Sciatic nerve (tissue), 2 donors: ENCODE measurements at regions not wholly inside any gene's neighbourhood (a gene's known extent, or its start where the extent isn't known, plus 50 kb on each side); places are given as distances from the start of the nearest gene placed in this dataset.
"Not testable (repeated sequence)": the region's sequence is repeated elsewhere in the genome, so short reads cannot be mapped to it uniquely, and the experiment has no call there.

Experiments used
- ATAC-seq: fragments of 200-7000 bp; cut with Tn5 transposase; one replicate; pipeline ENCODE4 v1.9.1; 2020; ENCODE audit warnings: mild to moderate bottlenecking, moderate library complexity
- DNase-seq: peaks from one replicate; pipeline ENCODE4 v3.0.0-alpha.2; 2020; ENCODE audit warnings: low spot score
- intact Hi-C: fragments of 100-400 bp; cut with DNase I; formaldehyde crosslinking; loops from one replicate; pipeline ENCODE4 v1.14.2; 2022
- donor health status: DM: no; HTN: no; CAD: no.
- donor health status: DM: no; HTN: no; CAD: no.

DNA sequence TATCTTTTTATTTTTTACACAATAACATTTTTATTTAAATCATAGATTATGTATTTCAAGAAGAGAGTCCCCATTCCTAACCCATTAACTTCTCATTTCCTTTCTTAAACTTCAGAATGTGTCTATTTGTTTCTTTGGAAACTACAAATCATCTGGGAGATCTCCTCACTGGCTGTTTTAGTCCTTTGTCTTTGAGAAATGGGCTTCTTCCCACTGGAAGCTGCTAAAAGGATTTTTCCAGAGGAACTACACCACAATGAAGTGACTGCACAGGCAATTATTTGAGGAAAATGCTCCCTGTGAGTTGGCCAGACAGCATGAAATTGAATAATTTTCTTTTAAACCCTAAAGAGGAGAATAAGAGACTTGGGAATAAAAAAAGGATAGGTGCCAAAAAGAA is 119.1 kb downstream of the TENT5A start:
- ATAC-seq (no peak), DNase-seq (no peak)
- intact Hi-C loops = no loop called here

- DNase-seq (no peak), ATAC-seq (no peak)
- intact Hi-C loops = no loop called here
Observed at GRCh38 chr6:81630719-81631118, 121.8 kb downstream of the TENT5A start.

- ATAC-seq (no peak), DNase-seq (no peak)
- intact Hi-C loops = no loop called here
Observed at GRCh38 chr6:81625216-81625615, 127.3 kb downstream of the TENT5A start.

DNA sequence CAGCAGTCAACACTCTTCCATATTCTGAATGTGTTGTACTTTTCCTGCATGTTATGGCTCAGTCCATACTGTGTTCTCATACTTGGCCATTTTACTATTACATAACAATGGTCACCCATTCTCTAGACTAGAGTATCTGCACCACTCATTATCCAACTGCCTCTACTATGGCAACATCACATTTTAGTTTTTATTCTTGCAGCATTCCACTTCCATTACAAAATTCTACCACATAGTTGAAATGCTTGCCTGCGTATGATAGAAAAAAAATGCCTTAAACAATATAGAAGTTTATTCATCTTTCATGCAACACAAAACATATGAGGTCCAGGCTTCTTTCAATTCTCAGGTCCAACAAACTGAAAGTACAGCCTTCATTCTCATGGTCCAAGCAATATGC is 128.0 kb downstream of the TENT5A start:
- DNase-seq (no peak), ATAC-seq (no peak)
- intact Hi-C loops = no loop called here

DNA sequence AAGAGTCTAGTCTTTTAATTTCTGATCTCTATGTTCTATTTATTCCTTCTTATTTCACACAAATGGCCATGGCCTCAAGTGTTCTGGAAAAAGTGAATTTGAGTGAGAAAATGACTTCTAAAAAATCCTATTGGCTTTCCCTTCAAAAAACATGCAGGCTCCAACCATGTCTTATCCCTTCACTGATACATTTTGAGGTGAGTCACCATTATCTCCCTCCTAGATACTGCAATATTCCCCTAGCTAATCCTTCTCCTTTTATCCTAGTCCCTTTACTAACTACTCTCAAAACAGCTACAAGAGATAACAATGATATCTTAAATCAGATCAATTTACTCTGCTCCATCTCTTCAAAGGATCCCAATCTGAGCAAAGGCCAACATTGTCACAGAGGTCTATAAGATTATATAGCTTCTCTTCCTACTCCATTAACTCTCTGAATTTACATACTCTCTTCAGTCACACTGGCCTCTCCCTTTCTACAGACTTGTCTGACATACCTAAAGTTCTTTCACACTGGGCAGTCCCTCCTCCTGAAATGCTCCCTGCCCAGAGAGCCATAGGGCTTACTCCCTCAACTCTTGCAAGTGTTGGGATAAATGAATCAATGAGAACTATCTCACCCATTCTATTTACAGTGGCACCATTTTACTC is 129.2 kb downstream of the TENT5A start:
- DNase-seq = no peak
- intact Hi-C loops = no loop called here
- no peak for ATAC-seq

DNA sequence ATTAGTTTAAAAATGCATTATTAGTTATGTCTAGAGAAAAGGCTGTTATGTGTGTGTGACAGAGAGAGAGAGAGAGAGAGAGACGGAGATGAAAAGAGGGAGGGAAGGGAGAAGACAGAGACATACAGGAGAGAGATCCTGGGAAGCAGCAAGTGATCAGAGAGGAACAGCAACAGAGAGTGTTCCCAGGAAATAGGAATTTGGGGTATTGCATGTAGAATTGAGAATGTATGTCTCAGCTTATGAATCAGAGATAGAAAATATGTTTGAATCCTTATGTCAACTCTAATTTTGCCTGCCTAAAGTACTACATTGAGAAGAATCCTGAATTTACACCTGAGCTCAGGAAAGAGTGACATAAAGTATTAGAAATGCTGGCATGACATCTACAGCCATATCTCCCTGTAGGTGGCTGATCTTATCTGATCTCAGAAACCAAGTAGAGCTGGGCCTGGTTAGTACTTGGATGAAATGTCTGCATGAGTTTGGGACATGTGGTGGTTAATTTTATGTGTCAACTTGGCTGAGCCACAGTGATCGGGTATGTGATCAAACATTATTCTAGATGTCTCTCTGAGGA is 130.6 kb downstream of the TENT5A start:
- intact Hi-C loops = no loop called here
- DNase-seq (no peak), ATAC-seq (no peak)

DNA sequence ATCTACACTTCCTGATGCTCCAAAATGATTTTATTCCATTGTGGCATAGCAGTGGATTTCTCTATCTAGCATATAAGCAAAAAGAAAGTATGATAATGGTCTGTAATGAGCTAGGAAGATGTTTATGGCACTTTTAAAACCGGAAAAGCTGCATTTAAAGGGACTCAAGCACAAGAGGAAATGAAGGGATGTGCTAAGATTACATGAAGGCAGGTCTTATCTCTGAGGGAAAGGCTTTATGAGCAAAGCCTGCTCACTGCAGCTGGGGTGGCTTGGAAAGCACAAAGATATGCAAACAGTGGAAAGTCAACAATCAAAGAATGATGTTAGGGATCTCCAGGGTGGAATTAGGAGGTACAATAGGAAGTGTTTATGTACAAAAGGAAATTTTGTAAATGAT is 138.2 kb downstream of the TENT5A start:
- ATAC-seq (peak; percentile 71), DNase-seq (no peak)
- intact Hi-C loops = no loop called here

- ATAC-seq (peak; percentile 91), DNase-seq (no peak)
- intact Hi-C loops = no loop called here
Observed at GRCh38 chr6:81613606-81614005, 138.9 kb downstream of the TENT5A start.

GRCh38 chr6:81612136-81612535 is 140.3 kb downstream of the TENT5A start:
- intact Hi-C loops = no loop called here
- DNase-seq (no peak), ATAC-seq (no peak)

- intact Hi-C loops = no loop called here
- ATAC-seq = no peak
Observed at GRCh38 chr6:81609736-81610135, 142.7 kb downstream of the TENT5A start.

GRCh38 chr6:81608776-81609175 is 143.7 kb downstream of the TENT5A start:
- DNase-seq = no peak
- ATAC-seq = no peak
- intact Hi-C loops = no loop called here

More at GRCh38 chr6:81609736-81610135, 142.7 kb downstream of the TENT5A start:
- DNase-seq = no peak

DNA sequence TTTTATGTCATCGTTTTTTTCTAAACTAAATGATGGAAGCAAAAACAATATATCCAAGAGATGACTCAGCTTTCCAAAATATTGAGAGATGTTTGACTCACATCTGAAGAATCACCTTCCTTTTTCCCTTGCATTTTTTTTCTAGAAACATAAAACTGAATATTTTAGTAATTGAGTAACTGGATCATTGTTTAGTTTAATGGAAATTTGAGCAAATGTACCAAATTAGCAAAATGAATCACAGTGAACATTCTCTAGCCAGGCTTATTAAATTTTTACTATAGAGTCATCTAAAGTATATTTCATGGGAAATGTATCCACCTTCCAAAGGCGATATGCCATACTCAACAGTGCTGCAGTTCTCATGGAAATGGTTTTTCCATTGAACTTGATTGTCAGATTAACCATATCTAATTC is 145.5 kb downstream of the TENT5A start:
- no peak for ATAC-seq
- intact Hi-C loops = no loop called here

GRCh38 chr6:81605526-81605925 is 147.0 kb downstream of the TENT5A start:
- DNase-seq (no peak), ATAC-seq (no peak)
- intact Hi-C loops = no loop called here

More for the DNA sequence above, 145.5 kb downstream of the TENT5A start:
- no peak for DNase-seq

DNA sequence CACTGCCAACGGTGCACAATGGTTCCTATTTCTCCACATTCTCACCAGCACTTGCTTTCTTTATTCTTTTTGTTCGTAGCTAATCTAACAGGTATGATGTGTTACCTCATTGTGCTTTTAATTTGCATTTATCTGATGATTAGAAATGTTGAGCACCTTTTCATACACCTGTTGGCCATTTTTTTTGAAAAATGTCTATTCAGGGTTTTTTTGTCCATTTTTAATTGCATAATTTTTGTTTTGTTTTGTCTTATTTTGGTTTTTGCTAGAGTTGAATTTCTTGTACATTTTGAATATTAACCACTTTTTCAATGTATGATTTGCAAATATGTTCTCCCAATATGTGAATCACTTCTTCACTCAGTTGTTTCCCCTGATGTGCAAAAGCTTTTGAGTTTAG is 150.6 kb downstream of the TENT5A start:
- ATAC-seq (no peak), DNase-seq (no peak)
- intact Hi-C loops = no loop called here

DNA sequence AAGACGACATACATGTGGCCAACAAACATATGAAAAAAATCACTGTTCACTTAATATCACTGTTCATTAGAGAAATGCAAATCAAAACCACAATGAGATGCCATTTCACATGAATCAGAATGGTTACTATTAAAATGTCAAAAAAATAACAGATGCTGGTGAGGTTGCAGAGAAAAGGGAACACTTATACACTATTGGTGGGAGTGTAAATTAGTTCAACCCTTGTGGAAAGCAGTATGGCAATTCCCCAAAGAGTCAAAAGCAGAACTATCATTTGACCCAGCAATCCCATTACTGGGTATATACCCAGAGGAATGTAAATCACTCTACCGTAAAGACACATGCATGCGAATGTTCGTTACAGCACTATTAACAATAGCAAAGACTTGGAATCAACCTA is 152.0 kb downstream of the TENT5A start:
- intact Hi-C loops = not testable (repeated sequence)

DNA sequence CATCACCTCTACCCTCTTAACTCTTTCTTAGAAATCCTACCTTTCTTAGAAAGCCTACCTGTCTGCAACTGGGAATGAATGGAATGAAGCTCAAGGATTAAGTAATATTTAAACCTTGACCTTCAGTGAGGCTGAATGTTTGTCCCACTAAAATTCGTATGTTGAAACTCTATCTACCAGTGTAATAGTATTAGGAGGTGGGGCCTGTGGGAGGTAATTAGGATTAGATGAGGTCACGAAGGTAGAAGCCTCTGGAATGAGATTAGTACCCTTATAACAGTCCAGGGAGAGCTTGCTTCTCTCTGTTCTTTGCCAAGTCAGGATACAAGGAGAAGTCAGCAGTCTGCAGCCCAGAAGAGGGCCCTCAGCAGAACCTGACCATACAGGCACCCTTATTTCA is 158.0 kb downstream of the TENT5A start:
- DNase-seq (no peak), ATAC-seq (no peak)
- intact Hi-C loops = loop anchor here (5.0 kb wide), 1 partner anchor 1947 kb away; no protein-coding TSS in a partner anchor

More for the DNA sequence above, 152.0 kb downstream of the TENT5A start:
- DNase-seq, ATAC-seq: not testable (repeated sequence)

DNA sequence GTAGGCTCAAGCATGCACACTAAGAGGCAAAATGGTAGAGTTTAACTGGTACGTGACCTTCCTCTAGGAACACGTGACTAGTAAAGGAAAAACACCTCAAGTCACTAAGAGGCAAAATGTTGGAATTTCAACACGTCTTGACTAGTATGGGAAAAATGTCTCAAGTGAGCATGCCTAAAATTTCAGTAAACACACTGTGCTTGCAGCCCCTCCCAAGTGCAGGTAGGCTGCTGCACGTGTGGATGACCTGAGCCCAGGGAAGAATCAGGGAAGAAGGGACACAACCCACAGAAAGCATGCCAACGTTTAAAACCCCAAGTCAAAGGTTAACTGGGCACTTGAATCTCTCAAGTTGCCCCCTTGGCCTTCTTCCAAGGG is 162.2 kb downstream of the TENT5A start:
- intact Hi-C loops = loop anchor here (5.0 kb wide), 1 partner anchor 1943 kb away; no protein-coding TSS in a partner anchor
- ATAC-seq = no peak

DNA sequence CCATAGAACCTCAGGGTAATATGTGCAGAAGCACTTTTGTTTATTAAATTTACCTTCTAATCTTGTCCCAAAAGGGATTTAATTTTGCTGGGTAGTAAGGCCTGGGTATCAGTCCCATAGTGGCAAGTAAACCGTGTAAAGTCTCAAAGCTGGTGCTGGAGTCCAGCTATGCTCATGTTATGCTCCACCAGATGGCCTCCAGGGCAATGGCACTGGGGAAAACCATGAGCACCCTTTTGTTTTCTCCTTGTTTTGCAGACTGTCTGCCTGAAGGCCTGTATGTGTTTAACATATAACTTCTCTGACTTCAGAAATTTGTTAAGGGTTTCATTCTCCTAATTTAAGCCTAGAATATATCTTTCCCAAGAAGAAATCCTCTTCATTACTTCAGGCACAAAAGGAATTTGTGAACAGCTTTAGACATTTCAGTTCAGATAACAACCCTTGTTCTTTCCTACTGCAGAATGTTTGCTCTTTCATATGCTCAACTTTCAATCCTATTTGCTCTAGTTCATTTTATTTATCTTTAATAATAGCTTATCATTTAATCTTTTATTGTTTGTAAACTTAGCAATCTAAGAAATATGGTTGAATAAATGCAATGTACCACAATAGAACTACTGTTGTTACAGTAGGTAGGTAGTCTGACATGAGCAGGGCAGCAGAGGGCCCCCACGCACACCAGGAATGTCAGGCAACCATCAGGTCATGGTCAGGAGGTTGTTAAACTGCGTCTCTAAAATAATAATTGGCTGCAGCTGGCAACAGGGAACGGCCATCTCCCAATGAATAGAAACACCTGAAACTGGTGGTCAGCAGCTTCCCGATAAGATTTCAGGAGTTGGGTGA is 162.8 kb downstream of the TENT5A start:
- intact Hi-C loops = loop anchor here (5.0 kb wide), 1 partner anchor 1942 kb away; no protein-coding TSS in a partner anchor
- DNase-seq = no peak
- ATAC-seq = no peak

More for the DNA sequence above, 162.2 kb downstream of the TENT5A start:
- no peak for DNase-seq

GRCh38 chr6:81585686-81586085 is 166.8 kb downstream of the TENT5A start:
- DNase-seq, ATAC-seq, intact Hi-C loops: not testable (repeated sequence)

DNA sequence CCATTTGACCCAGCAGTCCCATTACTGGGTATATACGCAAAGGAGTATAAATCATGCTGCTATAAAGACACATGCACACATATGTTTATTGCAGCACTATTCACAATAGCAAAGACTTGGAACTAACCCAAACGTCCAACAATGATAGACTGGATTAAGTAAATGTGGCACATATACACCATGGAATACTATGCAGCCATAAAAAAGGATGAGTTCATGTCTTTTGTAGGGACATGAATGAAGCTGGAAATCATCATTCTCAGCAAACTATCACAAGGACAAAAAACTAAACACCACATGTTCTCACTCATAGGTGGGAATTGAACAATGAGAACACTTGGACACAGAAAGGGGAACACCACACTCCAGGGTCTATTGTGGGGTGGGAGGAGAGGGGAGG is 168.3 kb downstream of the TENT5A start:
- ATAC-seq, intact Hi-C loops, DNase-seq: not testable (repeated sequence)
